GM23248 (cell line): ENCODE measurements at regions not wholly inside any gene's neighbourhood (a gene's known extent, or its start where the extent isn't known, plus 50 kb on each side); places are given as distances from the start of the nearest gene placed in this dataset.
"Not testable (repeated sequence)": the region's sequence is repeated elsewhere in the genome, so short reads cannot be mapped to it uniquely, and the experiment has no call there.

Experiments
- EZH2 ChIP-seq: fragments of 200-600 bp; sonication (generic); IDR thresholded peaks from 2 replicates; pipeline ENCODE4 v1.6.1; 2018; ENCODE audit warnings: antibody characterized with exemption, mild to moderate bottlenecking; ENCODE audit not compliant: insufficient read depth, poor library complexity, severe bottlenecking
- EZH2phosphoT487 ChIP-seq: fragments of 200-600 bp; sonication (generic); IDR thresholded peaks from 2 replicates; pipeline ENCODE4 v1.6.1; 2018; ENCODE audit warnings: antibody characterized with exemption, moderate library complexity, mild to moderate bottlenecking, low read depth; ENCODE audit not compliant: insufficient read depth

DNA sequence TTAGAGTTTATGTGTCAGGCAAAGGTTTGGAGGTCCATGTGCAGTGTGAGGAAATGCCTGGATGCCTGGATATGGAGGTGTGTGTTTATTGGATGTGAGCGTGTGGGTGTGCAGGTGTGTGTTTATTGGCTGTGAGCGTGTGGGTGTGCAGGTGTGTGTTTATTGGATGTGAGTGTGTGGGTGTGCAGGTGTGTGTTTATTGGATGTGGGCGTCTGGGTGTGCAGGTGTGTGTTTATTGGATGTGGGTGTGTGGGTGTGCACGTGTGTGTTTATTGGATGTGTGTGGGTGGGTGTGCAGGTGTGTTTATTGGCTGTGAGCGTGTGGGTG lies 79.3 kb downstream of the SLC2A10 start:
- not testable (repeated sequence) for TF ChIP-seq EZH2, EZH2phosphoT487
